WERI-Rb-1 (cell line): ENCODE measurements at regions not wholly inside any gene's neighbourhood (a gene's known extent, or its start where the extent isn't known, plus 50 kb on each side); places are given as distances from the start of the nearest gene placed in this dataset.

ENCODE experiments used
- DNase-seq: peaks from one replicate; pipeline ENCODE4 v3.0.0-alpha.2; 2020
- H3K27ac ChIP-seq: fragments of 250-450 bp; sonication (Bioruptor Pico); 2 replicates; pipeline ENCODE4 v1.5.1; 2020; ENCODE audit warnings: mild to moderate bottlenecking, moderate library complexity
- H3K27me3 ChIP-seq: fragments of 250-450 bp; sonication (Bioruptor Pico); 2 replicates; pipeline ENCODE4 v1.5.1; 2021; ENCODE audit warnings: mild to moderate bottlenecking, low read depth, moderate library complexity; ENCODE audit not compliant: insufficient read depth, severe bottlenecking
- H3K36me3 ChIP-seq: fragments of 250-450 bp; sonication (Bioruptor Pico); 2 replicates; pipeline ENCODE4 v1.5.1; 2020; ENCODE audit warnings: mild to moderate bottlenecking, moderate library complexity
- H3K4me3 ChIP-seq: 2 replicates; pipeline ENCODE4 v1.5.1; 2011; ENCODE audit warnings: low read depth, mild to moderate bottlenecking, control low read depth, low read length
- H3K9me3 ChIP-seq: fragments of 250-450 bp; sonication (Bioruptor Pico); 2 replicates; pipeline ENCODE4 v1.5.1; 2021; ENCODE audit warnings: mild to moderate bottlenecking, moderate library complexity; ENCODE audit not compliant: severe bottlenecking
- TF ChIP-seq, protein P1 (sequence below): IDR thresholded peaks from 2 replicates; pipeline ENCODE4 v1.5.1; 2011; ENCODE audit warnings: low read depth, mild to moderate bottlenecking, control low read depth, inconsistent platforms, low read length

GRCh38 chr2:204339212-204339715 is 206.0 kb upstream of the PARD3B start:
- Histone ChIP-seq H3K9me3 (no peaks in the 10 kb centered on the region), H3K27me3 (no peaks in the 10 kb centered on the region), H3K4me3 (no peak overlapping the region), H3K27ac (no peak overlapping the region), H3K36me3 (no peaks in the 10 kb centered on the region)
- no peak for DNase-seq
- TF ChIP-seq, protein P1, sequence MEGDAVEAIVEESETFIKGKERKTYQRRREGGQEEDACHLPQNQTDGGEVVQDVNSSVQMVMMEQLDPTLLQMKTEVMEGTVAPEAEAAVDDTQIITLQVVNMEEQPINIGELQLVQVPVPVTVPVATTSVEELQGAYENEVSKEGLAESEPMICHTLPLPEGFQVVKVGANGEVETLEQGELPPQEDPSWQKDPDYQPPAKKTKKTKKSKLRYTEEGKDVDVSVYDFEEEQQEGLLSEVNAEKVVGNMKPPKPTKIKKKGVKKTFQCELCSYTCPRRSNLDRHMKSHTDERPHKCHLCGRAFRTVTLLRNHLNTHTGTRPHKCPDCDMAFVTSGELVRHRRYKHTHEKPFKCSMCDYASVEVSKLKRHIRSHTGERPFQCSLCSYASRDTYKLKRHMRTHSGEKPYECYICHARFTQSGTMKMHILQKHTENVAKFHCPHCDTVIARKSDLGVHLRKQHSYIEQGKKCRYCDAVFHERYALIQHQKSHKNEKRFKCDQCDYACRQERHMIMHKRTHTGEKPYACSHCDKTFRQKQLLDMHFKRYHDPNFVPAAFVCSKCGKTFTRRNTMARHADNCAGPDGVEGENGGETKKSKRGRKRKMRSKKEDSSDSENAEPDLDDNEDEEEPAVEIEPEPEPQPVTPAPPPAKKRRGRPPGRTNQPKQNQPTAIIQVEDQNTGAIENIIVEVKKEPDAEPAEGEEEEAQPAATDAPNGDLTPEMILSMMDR, result no peak

GRCh38 chr2:204340511-204340910 is 204.8 kb upstream of the PARD3B start:
- Histone ChIP-seq H3K4me3 (no peak overlapping the region), H3K27ac (no peak overlapping the region), H3K27me3 (no peaks in the 10 kb centered on the region), H3K9me3 (no peaks in the 10 kb centered on the region), H3K36me3 (no peaks in the 10 kb centered on the region)
- no peak for DNase-seq
- TF ChIP-seq, protein P1, result no peak

- Histone ChIP-seq H3K4me3 (no peak overlapping the region), H3K36me3 (no peaks in the 10 kb centered on the region), H3K9me3 (no peaks in the 10 kb centered on the region), H3K27me3 (no peaks in the 10 kb centered on the region), H3K27ac (no peak overlapping the region)
- TF ChIP-seq, protein P1, result no peak
- no peak for DNase-seq
Measured at GRCh38 chr2:204341887-204342276, 203.4 kb upstream of the PARD3B start.

GRCh38 chr2:204343685-204344084 is 201.6 kb upstream of the PARD3B start:
- TF ChIP-seq, protein P1, result no peak
- H3K4me3 ChIP-seq, result no peak overlapping the region
- H3K27ac ChIP-seq, result no peak overlapping the region

GRCh38 chr2:204344119-204344518 is 201.2 kb upstream of the PARD3B start:
- Histone ChIP-seq H3K36me3 (no peaks in the 10 kb centered on the region), H3K27me3 (no peaks in the 10 kb centered on the region), H3K4me3 (no peak overlapping the region), H3K9me3 (no peaks in the 10 kb centered on the region), H3K27ac (no peak overlapping the region)
- TF ChIP-seq, protein P1, result no peak
- no peak for DNase-seq

More at GRCh38 chr2:204343685-204344084, 201.6 kb upstream of the PARD3B start:
- no peak for DNase-seq
- Histone ChIP-seq H3K9me3 (no peaks in the 10 kb centered on the region), H3K27me3 (no peaks in the 10 kb centered on the region), H3K36me3 (no peaks in the 10 kb centered on the region)

DNA sequence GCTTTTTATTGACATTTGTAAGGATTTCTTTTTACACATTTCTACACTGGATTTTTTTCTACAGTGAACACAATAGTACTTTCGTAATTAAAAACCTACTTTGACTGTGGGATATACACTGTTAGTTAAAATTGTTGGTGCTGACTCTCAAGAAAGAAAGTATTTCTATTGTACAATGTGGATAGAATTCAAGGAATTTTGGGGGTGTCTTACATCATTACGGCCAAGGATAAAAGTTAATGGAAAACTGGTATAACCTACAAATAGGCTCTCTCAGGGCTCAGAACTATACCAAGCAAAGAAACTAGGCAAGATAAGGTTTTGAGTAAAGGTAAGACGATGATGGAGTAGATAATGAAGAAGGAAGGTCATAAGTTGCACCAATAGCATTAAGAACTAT is 198.4 kb upstream of the PARD3B start:
- TF ChIP-seq, protein P1, result no peak
- Histone ChIP-seq H3K36me3 (no peaks in the 10 kb centered on the region), H3K27me3 (no peaks in the 10 kb centered on the region), H3K9me3 (no peaks in the 10 kb centered on the region), H3K4me3 (no peak overlapping the region), H3K27ac (no peak overlapping the region)
- no peak for DNase-seq
